ENCODE measurements at regions not wholly inside any gene's neighbourhood (a gene's known extent, or its start where the extent isn't known, plus 50 kb on each side); places are given as distances from the start of the nearest gene placed in this dataset.

- POLR2A ChIA-PET (ENCODE audit: low non-redundant PET) = no interaction called here
- no peak for DNase-seq (ENCODE audit: low spot score)
- CTCF ChIA-PET = no interaction called here
- no peak overlapping the region for H3K27ac ChIP-seq
- no peak for TF ChIP-seq CTCF (conservative IDR thresholded peaks at IDR 0.05; ENCODE audit: low read depth)
These were observed 88.2 kb upstream of the STT3B start for GRCh38 chr3:31444220-31445142.

- no peak overlapping the region for H3K27ac ChIP-seq
- CTCF ChIA-PET = no interaction called here
- DNase-seq (ENCODE audit: low spot score) = no peak
- TF ChIP-seq CTCF (conservative IDR thresholded peaks at IDR 0.05; ENCODE audit: low read depth) = no peak
- POLR2A ChIA-PET (ENCODE audit: low non-redundant PET) = no interaction called here
These were observed 87.0 kb upstream of the STT3B start for GRCh38 chr3:31445701-31446100.

DNA sequence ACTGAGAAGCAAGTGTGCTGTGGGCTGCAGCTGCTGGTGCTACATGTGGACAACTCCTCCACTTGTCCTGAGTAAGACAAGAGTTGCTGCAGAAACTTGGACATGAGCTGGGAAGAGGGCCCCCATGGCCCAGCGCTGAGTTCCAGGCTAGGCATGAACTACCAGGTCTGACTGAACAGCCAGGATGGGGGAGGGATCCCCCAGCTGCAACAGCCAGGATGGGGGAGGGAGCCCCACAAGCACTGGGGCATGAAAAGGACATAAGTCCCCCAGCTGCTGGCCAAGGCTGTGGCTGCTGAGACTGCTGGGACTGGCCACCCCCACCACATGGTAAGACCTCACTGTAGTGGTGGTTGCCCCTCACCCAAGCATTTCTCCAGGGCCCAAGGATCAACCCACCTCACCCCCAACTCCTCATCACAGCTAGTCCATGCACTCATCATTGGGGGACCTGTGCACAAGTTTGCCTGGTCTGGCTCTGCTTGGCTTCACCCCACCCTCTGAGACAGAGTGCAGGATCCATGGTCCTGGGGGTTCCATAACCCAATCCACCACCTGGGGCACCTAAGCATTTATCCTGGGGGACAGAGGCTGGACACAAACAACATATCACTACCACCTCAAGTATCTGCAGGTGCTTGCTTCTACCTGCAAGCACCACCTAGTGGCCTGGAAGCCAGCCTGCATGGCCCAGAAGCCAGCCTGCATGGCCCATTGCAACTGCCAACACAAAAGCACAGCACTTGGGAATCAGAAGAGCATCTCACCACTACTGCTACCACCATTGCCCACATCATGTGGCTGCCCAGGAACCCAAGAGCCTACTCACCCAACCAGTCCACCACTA lies 84.5 kb upstream of the STT3B start:
- H3K27ac ChIP-seq = no peak overlapping the region
- POLR2A ChIA-PET (ENCODE audit: low non-redundant PET) = no interaction called here

GRCh38 chr3:31448882-31449243 lies 83.9 kb upstream of the STT3B start:
- DNase-seq (ENCODE audit: low spot score) = no peak
- ChIA-PET CTCF (interaction anchor here (0.5 kb wide), 1 partner anchor 1110 kb away, joined by 3 read pairs; no protein-coding TSS in a partner anchor), POLR2A (ENCODE audit: low non-redundant PET) (no interaction called here)
- TF ChIP-seq CTCF (conservative IDR thresholded peaks at IDR 0.05; ENCODE audit: low read depth) = no peak
- no peak overlapping the region for H3K27ac ChIP-seq

More for the DNA sequence above, 84.5 kb upstream of the STT3B start:
- CTCF ChIA-PET = interaction anchor here (0.5 kb wide), 1 partner anchor 1109 kb away, joined by 3 read pairs; no protein-coding TSS in a partner anchor
- no peak for DNase-seq (ENCODE audit: low spot score)
- TF ChIP-seq CTCF (conservative IDR thresholded peaks at IDR 0.05; ENCODE audit: low read depth) = no peak

- ChIA-PET CTCF (no interaction called here), POLR2A (ENCODE audit: low non-redundant PET) (no interaction called here)
- H3K27ac ChIP-seq = no peak overlapping the region
- DNase-seq (ENCODE audit: low spot score) = no peak
- TF ChIP-seq CTCF (conservative IDR thresholded peaks at IDR 0.05; ENCODE audit: low read depth) = no peak
These were observed 83.4 kb upstream of the STT3B start for GRCh38 chr3:31449318-31449717.

- ChIA-PET POLR2A (ENCODE audit: low non-redundant PET) (no interaction called here), CTCF (no interaction called here)
- TF ChIP-seq CTCF (conservative IDR thresholded peaks at IDR 0.05; ENCODE audit: low read depth) = no peak
- no peak for DNase-seq (ENCODE audit: low spot score)
- no peak overlapping the region for H3K27ac ChIP-seq
These were observed 82.4 kb upstream of the STT3B start for GRCh38 chr3:31450345-31450744.
